K562 (cell line): ENCODE measurements at regions not wholly inside any gene's neighbourhood (a gene's known extent, or its start where the extent isn't known, plus 50 kb on each side); places are given as distances from the start of the nearest gene placed in this dataset.

Experiments used
- CBX2 ChIP-seq: fragments of 200-600 bp; sonication (generic); IDR thresholded peaks from one replicate; pipeline ENCODE4 v1.6.1; 2012; ENCODE audit warnings: mild to moderate bottlenecking, low read length, inconsistent platforms; ENCODE audit not compliant: insufficient read depth, poor library complexity, severe bottlenecking
- GATAD2B ChIP-seq: fragments of 450-650 bp; IDR thresholded peaks from 2 replicates; pipeline ENCODE4 v1.6.1; 2017; ENCODE audit warnings: mild to moderate bottlenecking, borderline replicate concordance
- RBFOX2 ChIP-seq: fragments of 200-400 bp; formaldehyde crosslinking; IDR thresholded peaks from 2 replicates; pipeline ENCODE4 v1.6.1; 2017; ENCODE audit warnings: low read depth, mild to moderate bottlenecking, low read length, moderate library complexity
- ZFX ChIP-seq: sonication (generic); formaldehyde crosslinking; IDR thresholded peaks from 2 replicates; pipeline ENCODE4 v1.8.0; 2022; ENCODE audit warnings: mild to moderate bottlenecking, missing genetic modification reagents, moderate library complexity
- TF ChIP-seq, protein P1 (sequence below), 2 experiments: fragments of 450-650 bp; formaldehyde crosslinking in 1 of 2; IDR thresholded peaks; 2 replicates each; pipeline versions ENCODE4 v1.4.0 to v1.6.1; 2014 to 2020; ENCODE audit warnings: mild to moderate bottlenecking in 2 of 2, borderline replicate concordance in 1 of 2, low read depth in 1 of 2

DNA sequence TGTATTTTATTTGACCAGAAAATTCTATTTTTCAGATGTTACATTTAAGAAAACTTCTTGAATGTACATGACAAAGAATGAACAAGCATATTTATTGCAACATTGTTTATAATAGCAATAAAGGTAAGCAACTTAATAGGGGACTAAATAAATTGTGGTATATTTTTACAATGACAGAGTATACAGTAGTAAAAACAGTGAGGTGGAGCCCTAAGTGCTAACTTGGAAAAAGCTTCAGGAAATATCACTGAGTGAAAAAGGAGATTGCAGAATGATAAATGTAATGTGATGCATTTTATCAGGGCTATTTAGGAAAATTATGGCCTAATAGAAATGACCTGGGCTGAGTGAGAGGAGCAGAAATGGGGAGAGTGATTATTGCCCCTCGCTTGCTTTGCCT, 56.5 kb upstream of the SEMA6A start (continued):
- TF ChIP-seq, protein P1, sequence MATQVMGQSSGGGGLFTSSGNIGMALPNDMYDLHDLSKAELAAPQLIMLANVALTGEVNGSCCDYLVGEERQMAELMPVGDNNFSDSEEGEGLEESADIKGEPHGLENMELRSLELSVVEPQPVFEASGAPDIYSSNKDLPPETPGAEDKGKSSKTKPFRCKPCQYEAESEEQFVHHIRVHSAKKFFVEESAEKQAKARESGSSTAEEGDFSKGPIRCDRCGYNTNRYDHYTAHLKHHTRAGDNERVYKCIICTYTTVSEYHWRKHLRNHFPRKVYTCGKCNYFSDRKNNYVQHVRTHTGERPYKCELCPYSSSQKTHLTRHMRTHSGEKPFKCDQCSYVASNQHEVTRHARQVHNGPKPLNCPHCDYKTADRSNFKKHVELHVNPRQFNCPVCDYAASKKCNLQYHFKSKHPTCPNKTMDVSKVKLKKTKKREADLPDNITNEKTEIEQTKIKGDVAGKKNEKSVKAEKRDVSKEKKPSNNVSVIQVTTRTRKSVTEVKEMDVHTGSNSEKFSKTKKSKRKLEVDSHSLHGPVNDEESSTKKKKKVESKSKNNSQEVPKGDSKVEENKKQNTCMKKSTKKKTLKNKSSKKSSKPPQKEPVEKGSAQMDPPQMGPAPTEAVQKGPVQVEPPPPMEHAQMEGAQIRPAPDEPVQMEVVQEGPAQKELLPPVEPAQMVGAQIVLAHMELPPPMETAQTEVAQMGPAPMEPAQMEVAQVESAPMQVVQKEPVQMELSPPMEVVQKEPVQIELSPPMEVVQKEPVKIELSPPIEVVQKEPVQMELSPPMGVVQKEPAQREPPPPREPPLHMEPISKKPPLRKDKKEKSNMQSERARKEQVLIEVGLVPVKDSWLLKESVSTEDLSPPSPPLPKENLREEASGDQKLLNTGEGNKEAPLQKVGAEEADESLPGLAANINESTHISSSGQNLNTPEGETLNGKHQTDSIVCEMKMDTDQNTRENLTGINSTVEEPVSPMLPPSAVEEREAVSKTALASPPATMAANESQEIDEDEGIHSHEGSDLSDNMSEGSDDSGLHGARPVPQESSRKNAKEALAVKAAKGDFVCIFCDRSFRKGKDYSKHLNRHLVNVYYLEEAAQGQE (IDR thresholded peaks at IDR 0.05; ENCODE audit: borderline replicate concordance) = no peak
- TF ChIP-seq, protein P1 (CRISPR knock-in tag; IDR thresholded peaks at IDR 0.05; ENCODE audit: low read depth) = no peak
- TF ChIP-seq CBX2 (no peak), GATAD2B (no peak), RBFOX2 (no peak), ZFX (CRISPR knock-in tag) (no peak)
